CD1c-positive myeloid dendritic cell (primary cell): ENCODE measurements at regions not wholly inside any gene's neighbourhood (a gene's known extent, or its start where the extent isn't known, plus 50 kb on each side); places are given as distances from the start of the nearest gene placed in this dataset.

Source experiments
- DNase-seq: peaks from one replicate; pipeline ENCODE4 v3.0.0-alpha.2; 2016; ENCODE audit errors: extremely low spot score

GRCh38 chrY:4483693-4484092 is 516.4 kb upstream of the PCDH11Y start:
- peak; percentile 1 for DNase-seq
